HEK293 (cell line): ENCODE measurements at regions not wholly inside any gene's neighbourhood (a gene's known extent, or its start where the extent isn't known, plus 50 kb on each side); places are given as distances from the start of the nearest gene placed in this dataset.

Experiments
- CTCF ChIA-PET: fragments of 350-600 bp; formaldehyde crosslinking; extraction: SDS; loops from one replicate; lab custom pipeline; 2021; ENCODE audit warnings: antibody characterized with exemption; lab: Yijun Ruan, JAX
- POLR2A ChIA-PET: fragments of 300-600 bp; formaldehyde crosslinking; extraction: SDS; loops from one replicate; lab custom pipeline; 2020; ENCODE audit warnings: antibody characterized with exemption, inconsistent platforms; lab: Yijun Ruan, JAX
- H3K27ac ChIP-seq: fragments of 200-500 bp; sonication (Bioruptor generic); 2 replicates; pipeline ENCODE4 v1.5.1; 2014; ENCODE audit warnings: low read depth, low read length, control low read depth, inconsistent platforms; ENCODE audit errors: extremely low read depth
- H3K36me3 ChIP-seq, 2 experiments: fragments of 200-500 bp in 1 of 2; sonication (Bioruptor generic) in 1 of 2; 1 replicate in 1 of 2; 2 replicates in 1 of 2; pipeline ENCODE4 v1.5.1; 2014 to 2017; ENCODE audit warnings: inconsistent platforms in 2 of 2, low read length in 2 of 2; ENCODE audit not compliant: control insufficient read depth in 2 of 2, insufficient read depth in 1 of 2
- H3K4me1 ChIP-seq: fragments of 200-500 bp; sonication (Bioruptor generic); 2 replicates; pipeline ENCODE4 v1.5.1; 2014; ENCODE audit warnings: mild to moderate bottlenecking, low read length, inconsistent platforms; ENCODE audit not compliant: control insufficient read depth, insufficient read depth
- H3K4me3 ChIP-seq: 2 replicates; pipeline ENCODE4 v1.5.1; 2011; ENCODE audit warnings: low read depth, mild to moderate bottlenecking, control low read depth, low read length, moderate library complexity
- H3K9me3 ChIP-seq: fragments of 200-500 bp; sonication (Bioruptor generic); 2 replicates; pipeline ENCODE4 v1.5.1; 2014; ENCODE audit warnings: low read depth, low read length, inconsistent platforms; ENCODE audit not compliant: control insufficient read depth, insufficient read depth
- CTCF ChIP-seq: fragments of 450-650 bp; formaldehyde crosslinking; IDR thresholded peaks from 2 replicates; pipeline ENCODE4 v1.5.1; 2016; ENCODE audit warnings: missing biosample characterization, missing genetic modification characterization
- ELK4 ChIP-seq: IDR thresholded peaks from 2 replicates; pipeline ENCODE4 v1.6.1; 2011; ENCODE audit warnings: mild to moderate bottlenecking, low read depth, low read length, borderline replicate concordance
- RBAK ChIP-seq: fragments of 450-650 bp; formaldehyde crosslinking; IDR thresholded peaks from 2 replicates; pipeline ENCODE4 v1.5.1; 2016; ENCODE audit warnings: missing biosample characterization, missing genetic modification characterization
- SP3 ChIP-seq: fragments of 450-650 bp; formaldehyde crosslinking; IDR thresholded peaks from 2 replicates; pipeline ENCODE4 v1.5.1; 2016; ENCODE audit warnings: missing biosample characterization, missing genetic modification characterization
- ZFP37 ChIP-seq: fragments of 450-650 bp; formaldehyde crosslinking; IDR thresholded peaks from 2 replicates; pipeline ENCODE4 v1.5.1; 2016; ENCODE audit warnings: missing biosample characterization, missing genetic modification characterization
- ZIC2 ChIP-seq: fragments of 450-650 bp; formaldehyde crosslinking; IDR thresholded peaks from 2 replicates; pipeline ENCODE4 v1.5.1; 2016; ENCODE audit warnings: missing biosample characterization, missing genetic modification characterization
- ZNF155 ChIP-seq: fragments of 450-650 bp; formaldehyde crosslinking; IDR thresholded peaks from 2 replicates; pipeline ENCODE4 v1.5.1; 2016; ENCODE audit warnings: missing biosample characterization, missing genetic modification characterization
- ZNF174 ChIP-seq: fragments of 450-650 bp; formaldehyde crosslinking; IDR thresholded peaks from 2 replicates; pipeline ENCODE4 v1.5.0; 2017; ENCODE audit warnings: missing biosample characterization, mild to moderate bottlenecking, missing genetic modification characterization
- ZNF302 ChIP-seq: fragments of 450-650 bp; formaldehyde crosslinking; IDR thresholded peaks from 2 replicates; pipeline ENCODE4 v1.5.1; 2016; ENCODE audit warnings: missing biosample characterization, missing genetic modification characterization, low read depth
- ZNF324 ChIP-seq: fragments of 450-650 bp; formaldehyde crosslinking; IDR thresholded peaks from 2 replicates; pipeline ENCODE4 v1.5.1; 2016; ENCODE audit warnings: missing biosample characterization, missing genetic modification characterization
- ZNF404 ChIP-seq: fragments of 450-650 bp; formaldehyde crosslinking; IDR thresholded peaks from 2 replicates; pipeline ENCODE4 v1.5.1; 2017; ENCODE audit warnings: missing biosample characterization, missing genetic modification characterization
- ZNF510 ChIP-seq: fragments of 450-650 bp; formaldehyde crosslinking; IDR thresholded peaks from 2 replicates; pipeline ENCODE4 v1.5.1; 2018; ENCODE audit warnings: mild to moderate bottlenecking, missing genetic modification characterization, missing biosample characterization; ENCODE audit not compliant: insufficient replicate concordance
- ZNF529 ChIP-seq: fragments of 450-650 bp; formaldehyde crosslinking; IDR thresholded peaks from 2 replicates; pipeline ENCODE4 v1.5.1; 2017; ENCODE audit warnings: missing genetic modification characterization, missing biosample characterization; ENCODE audit not compliant: insufficient replicate concordance
- ZNF530 ChIP-seq: fragments of 450-650 bp; formaldehyde crosslinking; IDR thresholded peaks from 2 replicates; pipeline ENCODE4 v1.5.1; 2016; ENCODE audit warnings: low read depth, missing biosample characterization, missing genetic modification characterization
- ZNF544 ChIP-seq: fragments of 450-650 bp; formaldehyde crosslinking; IDR thresholded peaks from 2 replicates; pipeline ENCODE4 v1.5.0; 2017; ENCODE audit warnings: missing biosample characterization, missing genetic modification characterization
- ZNF555 ChIP-seq: fragments of 450-650 bp; formaldehyde crosslinking; conservative IDR thresholded peaks from 2 replicates; pipeline ENCODE4 v1.5.1; 2017; ENCODE audit warnings: missing biosample characterization, mild to moderate bottlenecking, missing genetic modification characterization, inconsistent platforms
- ZNF747 ChIP-seq: fragments of 450-650 bp; formaldehyde crosslinking; IDR thresholded peaks from 2 replicates; pipeline ENCODE4 v1.5.1; 2016; ENCODE audit warnings: missing biosample characterization, missing genetic modification characterization
- ZNF768 ChIP-seq: fragments of 450-650 bp; formaldehyde crosslinking; IDR thresholded peaks from 2 replicates; pipeline ENCODE4 v1.5.1; 2018; ENCODE audit warnings: missing biosample characterization, mild to moderate bottlenecking, missing genetic modification characterization
- ZNF837 ChIP-seq: fragments of 450-650 bp; formaldehyde crosslinking; IDR thresholded peaks from 2 replicates; pipeline ENCODE4 v1.5.1; 2016; ENCODE audit warnings: missing biosample characterization, missing genetic modification characterization
- TF ChIP-seq, protein P1 (sequence below): fragments of 450-650 bp; formaldehyde crosslinking; conservative IDR thresholded peaks from 2 replicates; pipeline ENCODE4 v1.5.1; 2016; ENCODE audit warnings: low read depth, missing biosample characterization, missing genetic modification characterization
- TF ChIP-seq, protein P2 (sequence below): fragments of 450-650 bp; formaldehyde crosslinking; IDR thresholded peaks from 2 replicates; pipeline ENCODE4 v1.5.1; 2016; ENCODE audit warnings: missing biosample characterization, missing genetic modification characterization
- TF ChIP-seq, protein P3 (sequence below): fragments of 450-650 bp; formaldehyde crosslinking; IDR thresholded peaks from 2 replicates; pipeline ENCODE4 v1.5.1; 2016; ENCODE audit warnings: missing biosample characterization, missing genetic modification characterization, low read depth

GRCh38 chr11:22510010-22510409 is 115.6 kb downstream of the FANCF start:
- TF ChIP-seq ZNF404 (tag by site-specific recombination) (no peak), CTCF (tag by site-specific recombination) (no peak), ZNF747 (tag by site-specific recombination) (no peak), ZNF155 (no peak), ZIC2 (tag by site-specific recombination) (no peak)
- TF ChIP-seq, all 188 proteins: peak for 0
- Histone ChIP-seq H3K4me3 (no peak overlapping the region), H3K4me1 (no peaks in the 10 kb centered on the region), H3K36me3 (no peaks in the 10 kb centered on the region), H3K9me3 (no peaks in the 10 kb centered on the region), H3K27ac (no peak overlapping the region)
- POLR2A ChIA-PET = no interaction called here
- CTCF ChIA-PET = interaction anchor here (0.6 kb wide), 1 partner anchor 821 kb away, joined by 9 read pairs; no protein-coding TSS in a partner anchor

- no peaks in the 10 kb centered on the region for H3K36me3 ChIP-seq
- CTCF ChIA-PET = no interaction called here
- no peak overlapping the region for H3K4me3 ChIP-seq
- TF ChIP-seq ZNF544 (tag by site-specific recombination) (no peak), ZNF529 (tag by site-specific recombination) (no peak), ZNF530 (tag by site-specific recombination) (no peak), RBAK (no peak), ZNF555 (no peak), ZNF768 (tag by site-specific recombination) (no peak), ZFP37 (tag by site-specific recombination) (no peak), ZNF837 (tag by site-specific recombination) (no peak), ZNF510 (tag by site-specific recombination) (no peak), ZNF302 (tag by site-specific recombination) (no peak), ZNF324 (tag by site-specific recombination) (no peak)
- TF ChIP-seq, protein P1, sequence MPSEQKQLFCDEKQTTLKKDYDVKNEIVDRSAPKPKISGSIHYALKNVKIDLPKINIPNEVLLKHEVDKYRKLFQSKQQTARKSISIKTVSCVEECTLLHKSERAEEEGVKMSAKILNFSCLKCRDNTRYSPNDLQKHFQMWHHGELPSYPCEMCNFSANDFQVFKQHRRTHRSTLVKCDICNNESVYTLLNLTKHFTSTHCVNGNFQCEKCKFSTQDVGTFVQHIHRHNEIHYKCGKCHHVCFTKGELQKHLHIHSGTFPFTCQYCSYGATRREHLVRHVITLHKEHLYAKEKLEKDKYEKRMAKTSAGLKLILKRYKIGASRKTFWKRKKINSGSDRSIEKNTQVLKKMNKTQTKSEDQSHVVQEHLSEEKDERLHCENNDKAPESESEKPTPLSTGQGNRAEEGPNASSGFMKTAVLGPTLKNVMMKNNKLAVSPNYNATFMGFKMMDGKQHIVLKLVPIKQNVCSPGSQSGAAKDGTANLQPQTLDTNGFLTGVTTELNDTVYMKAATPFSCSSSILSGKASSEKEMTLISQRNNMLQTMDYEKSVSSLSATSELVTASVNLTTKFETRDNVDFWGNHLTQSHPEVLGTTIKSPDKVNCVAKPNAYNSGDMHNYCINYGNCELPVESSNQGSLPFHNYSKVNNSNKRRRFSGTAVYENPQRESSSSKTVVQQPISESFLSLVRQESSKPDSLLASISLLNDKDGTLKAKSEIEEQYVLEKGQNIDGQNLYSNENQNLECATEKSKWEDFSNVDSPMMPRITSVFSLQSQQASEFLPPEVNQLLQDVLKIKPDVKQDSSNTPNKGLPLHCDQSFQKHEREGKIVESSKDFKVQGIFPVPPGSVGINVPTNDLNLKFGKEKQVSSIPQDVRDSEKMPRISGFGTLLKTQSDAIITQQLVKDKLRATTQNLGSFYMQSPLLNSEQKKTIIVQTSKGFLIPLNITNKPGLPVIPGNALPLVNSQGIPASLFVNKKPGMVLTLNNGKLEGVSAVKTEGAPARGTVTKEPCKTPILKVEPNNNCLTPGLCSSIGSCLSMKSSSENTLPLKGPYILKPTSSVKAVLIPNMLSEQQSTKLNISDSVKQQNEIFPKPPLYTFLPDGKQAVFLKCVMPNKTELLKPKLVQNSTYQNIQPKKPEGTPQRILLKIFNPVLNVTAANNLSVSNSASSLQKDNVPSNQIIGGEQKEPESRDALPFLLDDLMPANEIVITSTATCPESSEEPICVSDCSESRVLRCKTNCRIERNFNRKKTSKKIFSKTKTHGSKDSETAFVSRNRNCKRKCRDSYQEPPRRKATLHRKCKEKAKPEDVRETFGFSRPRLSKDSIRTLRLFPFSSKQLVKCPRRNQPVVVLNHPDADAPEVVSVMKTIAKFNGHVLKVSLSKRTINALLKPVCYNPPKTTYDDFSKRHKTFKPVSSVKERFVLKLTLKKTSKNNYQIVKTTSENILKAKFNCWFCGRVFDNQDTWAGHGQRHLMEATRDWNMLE = no peak
- no peaks in the 10 kb centered on the region for H3K4me1 ChIP-seq
- POLR2A ChIA-PET = no interaction called here
- H3K27ac ChIP-seq = no peak overlapping the region
- no peaks in the 10 kb centered on the region for H3K9me3 ChIP-seq
Observed at GRCh38 chr11:22508665-22509064, 117.0 kb downstream of the FANCF start.

GRCh38 chr11:22497474-22497873 is 128.1 kb downstream of the FANCF start:
- Histone ChIP-seq H3K27ac (no peak overlapping the region), H3K36me3 (no peaks in the 10 kb centered on the region), H3K4me3 (no peak overlapping the region), H3K4me1 (no peaks in the 10 kb centered on the region), H3K9me3 (no peaks in the 10 kb centered on the region)
- ChIA-PET POLR2A (no interaction called here), CTCF (interaction anchor here (0.7 kb wide), 1 partner anchor 290 kb away, joined by 3 read pairs; no protein-coding TSS in a partner anchor)
- TF ChIP-seq ZNF174 = no peak
- TF ChIP-seq, protein P2, sequence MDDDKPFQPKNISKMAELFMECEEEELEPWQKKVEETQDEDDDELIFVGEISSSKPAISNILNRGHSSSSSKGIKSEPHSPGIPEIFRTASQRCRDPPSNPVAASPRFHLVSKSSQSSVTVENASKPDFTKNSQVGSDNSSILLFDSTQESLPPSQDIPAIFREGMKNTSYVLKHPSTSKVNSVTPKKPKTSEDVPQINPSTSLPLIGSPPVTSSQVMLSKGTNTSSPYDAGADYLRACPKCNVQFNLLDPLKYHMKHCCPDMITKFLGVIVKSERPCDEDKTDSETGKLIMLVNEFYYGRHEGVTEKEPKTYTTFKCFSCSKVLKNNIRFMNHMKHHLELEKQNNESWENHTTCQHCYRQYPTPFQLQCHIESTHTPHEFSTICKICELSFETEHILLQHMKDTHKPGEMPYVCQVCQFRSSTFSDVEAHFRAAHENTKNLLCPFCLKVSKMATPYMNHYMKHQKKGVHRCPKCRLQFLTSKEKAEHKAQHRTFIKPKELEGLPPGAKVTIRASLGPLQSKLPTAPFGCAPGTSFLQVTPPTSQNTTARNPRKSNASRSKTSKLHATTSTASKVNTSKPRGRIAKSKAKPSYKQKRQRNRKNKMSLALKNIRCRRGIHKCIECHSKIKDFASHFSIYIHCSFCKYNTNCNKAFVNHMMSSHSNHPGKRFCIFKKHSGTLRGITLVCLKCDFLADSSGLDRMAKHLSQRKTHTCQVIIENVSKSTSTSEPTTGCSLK = no peak
- TF ChIP-seq ELK4 = no peak
- TF ChIP-seq, protein P3, sequence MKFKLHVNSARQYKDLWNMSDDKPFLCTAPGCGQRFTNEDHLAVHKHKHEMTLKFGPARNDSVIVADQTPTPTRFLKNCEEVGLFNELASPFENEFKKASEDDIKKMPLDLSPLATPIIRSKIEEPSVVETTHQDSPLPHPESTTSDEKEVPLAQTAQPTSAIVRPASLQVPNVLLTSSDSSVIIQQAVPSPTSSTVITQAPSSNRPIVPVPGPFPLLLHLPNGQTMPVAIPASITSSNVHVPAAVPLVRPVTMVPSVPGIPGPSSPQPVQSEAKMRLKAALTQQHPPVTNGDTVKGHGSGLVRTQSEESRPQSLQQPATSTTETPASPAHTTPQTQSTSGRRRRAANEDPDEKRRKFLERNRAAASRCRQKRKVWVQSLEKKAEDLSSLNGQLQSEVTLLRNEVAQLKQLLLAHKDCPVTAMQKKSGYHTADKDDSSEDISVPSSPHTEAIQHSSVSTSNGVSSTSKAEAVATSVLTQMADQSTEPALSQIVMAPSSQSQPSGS = no peak
- no peak for TF ChIP-seq SP3 (tag by site-specific recombination)
